ENCODE measurements at regions not wholly inside any gene's neighbourhood (a gene's known extent, or its start where the extent isn't known, plus 50 kb on each side); places are given as distances from the start of the nearest gene placed in this dataset.

DNA sequence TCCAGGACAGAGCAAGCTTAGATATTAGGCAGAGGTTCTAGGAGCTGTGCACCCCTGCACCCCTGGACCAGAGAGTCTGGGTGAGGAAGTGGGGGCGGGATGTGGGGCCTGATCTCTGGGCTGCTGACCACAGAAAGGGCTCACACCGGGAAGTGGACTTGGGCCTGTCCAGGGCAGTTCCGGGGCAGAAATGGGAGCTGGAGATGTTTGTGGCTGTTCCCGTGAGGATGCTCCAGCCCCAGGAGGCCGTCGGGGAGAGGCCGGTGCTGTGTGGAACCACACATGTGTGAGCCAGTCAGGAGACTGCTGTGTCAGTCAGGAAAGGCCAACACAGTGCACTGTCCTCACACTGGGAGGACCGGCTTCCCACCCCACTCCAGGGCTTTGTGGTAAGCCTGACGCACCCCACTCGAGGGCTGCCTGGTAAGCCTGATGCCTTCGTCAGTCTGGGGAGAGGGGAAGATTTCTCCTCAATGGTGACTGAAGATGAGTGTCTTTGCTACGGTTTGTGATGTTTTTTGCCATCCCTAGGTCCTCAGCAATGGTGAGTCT, 741.0 kb downstream of the BRD1 start:
- H3K27me3 Mint-ChIP-seq (ENCODE audit: low read depth), result no peaks in the 10 kb centered on the region
- no peaks in the 10 kb centered on the region for H3K36me3 Mint-ChIP-seq (ENCODE audit: low read depth)
- H3K9me3 Mint-ChIP-seq, result no peaks in the 10 kb centered on the region
- H3K4me1 Mint-ChIP-seq, result peaks cover 13% of the 10 kb centered on the region
- H3K4me3 Mint-ChIP-seq, result no peak overlapping the region
- H3K27ac Mint-ChIP-seq (ENCODE audit: unreplicated experiment), result no peak overlapping the region
- no peak for DNase-seq (ENCODE audit: low read depth, low spot score)
- TF ChIP-seq, protein P1, sequence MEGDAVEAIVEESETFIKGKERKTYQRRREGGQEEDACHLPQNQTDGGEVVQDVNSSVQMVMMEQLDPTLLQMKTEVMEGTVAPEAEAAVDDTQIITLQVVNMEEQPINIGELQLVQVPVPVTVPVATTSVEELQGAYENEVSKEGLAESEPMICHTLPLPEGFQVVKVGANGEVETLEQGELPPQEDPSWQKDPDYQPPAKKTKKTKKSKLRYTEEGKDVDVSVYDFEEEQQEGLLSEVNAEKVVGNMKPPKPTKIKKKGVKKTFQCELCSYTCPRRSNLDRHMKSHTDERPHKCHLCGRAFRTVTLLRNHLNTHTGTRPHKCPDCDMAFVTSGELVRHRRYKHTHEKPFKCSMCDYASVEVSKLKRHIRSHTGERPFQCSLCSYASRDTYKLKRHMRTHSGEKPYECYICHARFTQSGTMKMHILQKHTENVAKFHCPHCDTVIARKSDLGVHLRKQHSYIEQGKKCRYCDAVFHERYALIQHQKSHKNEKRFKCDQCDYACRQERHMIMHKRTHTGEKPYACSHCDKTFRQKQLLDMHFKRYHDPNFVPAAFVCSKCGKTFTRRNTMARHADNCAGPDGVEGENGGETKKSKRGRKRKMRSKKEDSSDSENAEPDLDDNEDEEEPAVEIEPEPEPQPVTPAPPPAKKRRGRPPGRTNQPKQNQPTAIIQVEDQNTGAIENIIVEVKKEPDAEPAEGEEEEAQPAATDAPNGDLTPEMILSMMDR (conservative IDR thresholded peaks at IDR 0.05), result no peak

DNA sequence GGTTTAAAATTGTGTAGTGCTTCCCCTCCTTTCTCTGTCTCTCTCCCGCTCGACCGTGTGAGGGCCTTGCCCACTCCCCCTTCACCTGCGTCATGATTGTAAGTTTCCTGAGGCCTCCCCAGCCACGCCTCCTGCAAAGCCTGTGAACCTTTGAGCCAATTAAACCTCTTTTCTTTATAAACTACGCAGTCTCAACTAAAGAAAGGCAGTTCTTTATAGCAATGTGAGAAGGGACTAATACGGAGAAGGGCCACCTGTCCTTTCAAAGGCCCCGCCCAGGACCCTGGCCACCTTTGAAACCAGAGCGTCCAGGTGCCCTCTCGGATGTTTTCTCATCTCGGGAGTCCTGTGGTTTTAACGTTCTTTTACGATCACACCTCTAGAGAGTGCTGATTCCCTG, 741.5 kb downstream of the BRD1 start:
- Mint-ChIP-seq H3K27me3 (ENCODE audit: low read depth) (no peaks in the 10 kb centered on the region), H3K4me1 (peaks cover 13% of the 10 kb centered on the region), H3K9me3 (no peaks in the 10 kb centered on the region), H3K4me3 (no peak overlapping the region), H3K27ac (ENCODE audit: unreplicated experiment) (no peak overlapping the region), H3K36me3 (ENCODE audit: low read depth) (no peaks in the 10 kb centered on the region)
- TF ChIP-seq, protein P1 (conservative IDR thresholded peaks at IDR 0.05), result no peak
- no peak for DNase-seq (ENCODE audit: low read depth, low spot score)

DNA sequence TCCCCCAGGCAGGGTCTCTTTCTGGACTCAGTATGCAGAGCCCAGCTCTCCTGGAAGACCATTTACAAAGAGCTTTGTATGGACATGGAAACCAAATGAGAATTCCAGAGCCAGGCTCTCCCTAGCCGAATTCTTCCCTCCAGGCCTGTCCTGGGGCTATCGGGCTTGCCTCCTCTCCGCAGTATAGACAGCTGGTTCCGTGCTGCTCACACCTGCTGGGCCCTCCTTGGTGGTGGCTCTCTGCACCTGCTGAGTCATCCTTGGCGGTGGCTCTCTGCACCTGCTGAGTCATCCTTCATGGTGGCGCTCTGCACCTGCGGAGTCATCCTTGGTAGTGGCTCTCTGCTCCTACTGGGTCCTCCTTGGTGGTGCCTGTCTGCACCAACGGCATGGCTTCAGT, 743.5 kb downstream of the BRD1 start:
- no peaks in the 10 kb centered on the region for H3K36me3 Mint-ChIP-seq (ENCODE audit: low read depth)
- DNase-seq (ENCODE audit: low read depth, low spot score), result no peak
- H3K27ac Mint-ChIP-seq (ENCODE audit: unreplicated experiment), result no peak overlapping the region
- H3K4me3 Mint-ChIP-seq, result no peak overlapping the region
- H3K27me3 Mint-ChIP-seq (ENCODE audit: low read depth), result no peaks in the 10 kb centered on the region
- TF ChIP-seq, protein P1 (conservative IDR thresholded peaks at IDR 0.05), result no peak
- H3K4me1 Mint-ChIP-seq, result peaks cover 13% of the 10 kb centered on the region
- no peaks in the 10 kb centered on the region for H3K9me3 Mint-ChIP-seq

DNA sequence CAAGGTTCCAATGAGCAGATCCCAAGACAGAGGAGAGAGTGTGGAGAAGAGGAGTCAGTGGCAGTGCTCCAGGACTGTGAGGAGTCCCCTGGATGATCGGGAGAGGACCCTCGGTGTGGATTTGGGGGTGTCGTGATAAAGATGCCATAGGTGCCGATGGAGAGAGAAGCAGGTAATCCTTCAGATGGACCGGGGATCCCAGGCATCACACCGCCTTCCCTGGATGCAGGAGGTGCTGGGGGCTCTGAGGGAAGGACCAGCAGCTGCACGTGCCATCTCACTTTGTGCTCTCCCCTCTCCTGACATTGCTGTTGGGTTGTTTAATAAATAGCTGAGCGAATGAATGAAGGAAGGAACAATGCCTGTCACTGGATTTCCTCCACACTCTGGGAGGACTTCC, 744.1 kb downstream of the BRD1 start:
- H3K4me1 Mint-ChIP-seq, result peaks cover 13% of the 10 kb centered on the region
- H3K4me3 Mint-ChIP-seq, result no peak overlapping the region
- no peak for DNase-seq (ENCODE audit: low read depth, low spot score)
- no peaks in the 10 kb centered on the region for H3K9me3 Mint-ChIP-seq
- no peak overlapping the region for H3K27ac Mint-ChIP-seq (ENCODE audit: unreplicated experiment)
- no peaks in the 10 kb centered on the region for H3K36me3 Mint-ChIP-seq (ENCODE audit: low read depth)
- TF ChIP-seq, protein P1 (conservative IDR thresholded peaks at IDR 0.05), result no peak
- H3K27me3 Mint-ChIP-seq (ENCODE audit: low read depth), result no peaks in the 10 kb centered on the region

DNA sequence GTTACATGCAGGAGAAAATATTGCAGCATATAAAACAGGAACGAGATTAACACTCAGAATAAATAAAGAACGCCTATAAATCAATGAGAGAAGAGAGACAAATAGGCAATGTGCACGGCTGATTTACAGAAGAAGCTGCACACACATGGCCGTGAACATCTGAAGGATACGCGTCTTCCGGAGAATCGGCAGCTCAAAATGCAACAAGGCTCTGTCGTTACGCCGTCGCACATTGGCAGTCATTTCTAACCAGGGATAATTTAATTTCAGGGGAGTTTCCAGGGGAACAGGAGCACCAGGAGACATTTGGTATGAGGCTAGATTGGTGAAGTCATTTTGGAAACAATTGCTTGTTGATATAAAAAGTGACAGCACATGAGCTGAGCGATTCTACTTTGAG, 745.2 kb downstream of the BRD1 start:
- no peak overlapping the region for H3K4me3 Mint-ChIP-seq
- no peak for DNase-seq (ENCODE audit: low read depth, low spot score)
- H3K36me3 Mint-ChIP-seq (ENCODE audit: low read depth), result no peaks in the 10 kb centered on the region
- no peaks in the 10 kb centered on the region for H3K27me3 Mint-ChIP-seq (ENCODE audit: low read depth)
- H3K9me3 Mint-ChIP-seq, result no peaks in the 10 kb centered on the region
- no peak overlapping the region for H3K27ac Mint-ChIP-seq (ENCODE audit: unreplicated experiment)
- peaks cover 13% of the 10 kb centered on the region for H3K4me1 Mint-ChIP-seq
- TF ChIP-seq, protein P1 (conservative IDR thresholded peaks at IDR 0.05), result no peak

DNA sequence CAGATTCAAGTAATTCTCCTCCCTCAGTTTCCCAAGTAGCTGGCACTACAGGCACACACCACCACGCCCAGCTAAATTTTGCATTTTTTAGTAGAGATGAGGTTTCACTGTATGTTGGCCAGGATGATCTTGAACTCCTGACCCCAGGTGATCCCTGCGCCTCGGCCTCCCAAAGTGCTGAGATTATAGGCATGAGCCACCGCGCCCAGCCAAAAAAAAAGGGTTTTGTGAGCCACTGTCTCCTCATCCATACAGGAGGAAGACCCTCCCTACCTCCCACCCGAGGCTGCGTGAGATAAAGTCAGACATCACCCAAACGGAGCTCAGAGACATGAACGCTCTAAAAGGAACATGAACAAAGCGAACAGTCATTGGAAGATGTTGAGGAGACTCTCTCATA, 745.7 kb downstream of the BRD1 start:
- Mint-ChIP-seq H3K27me3 (ENCODE audit: low read depth) (no peaks in the 10 kb centered on the region), H3K9me3 (no peaks in the 10 kb centered on the region), H3K27ac (ENCODE audit: unreplicated experiment) (no peak overlapping the region), H3K36me3 (ENCODE audit: low read depth) (no peaks in the 10 kb centered on the region), H3K4me1 (peaks cover 13% of the 10 kb centered on the region), H3K4me3 (no peak overlapping the region)
- DNase-seq (ENCODE audit: low read depth, low spot score), result no peak
- TF ChIP-seq, protein P1 (conservative IDR thresholded peaks at IDR 0.05), result no peak

Data from neural crest cell (in vitro differentiated cells).